Transverse colon (tissue), 4 donors: ENCODE measurements at regions not wholly inside any gene's neighbourhood (a gene's known extent, or its start where the extent isn't known, plus 50 kb on each side); places are given as distances from the start of the nearest gene placed in this dataset.
A peak's percentile ranks its signal among the peaks of the same experiment; 100 is the strongest.

ENCODE experiments used
- DNase-seq: peaks from one replicate; pipeline ENCODE4 v3.0.0-alpha.2; 2019
- H3K27ac ChIP-seq, 4 donors: fragments of 200-600 bp; sonication (generic); 2 replicates each; pipeline ENCODE4 v1.5.1; 2016 to 2018; ENCODE audit warnings: inconsistent platforms in 4 of 4
- H3K27me3 ChIP-seq: fragments of 200-600 bp; sonication (generic); 2 replicates; pipeline ENCODE4 v1.5.1; 2017; ENCODE audit warnings: inconsistent platforms
- H3K36me3 ChIP-seq, 4 donors: fragments of 200-600 bp; sonication (generic); 2 replicates each; pipeline ENCODE4 v1.5.1; 2017 to 2019; ENCODE audit warnings: inconsistent platforms in 4 of 4
- H3K4me1 ChIP-seq, 4 donors: fragments of 200-600 bp; sonication (generic); 2 replicates each; pipeline ENCODE4 v1.5.1; 2017 to 2020; ENCODE audit warnings: inconsistent platforms in 4 of 4
- H3K4me3 ChIP-seq, 4 donors: fragments of 200-600 bp; sonication (generic); 1 replicate in 1 of 4; 2 replicates in 3 of 4; pipeline versions ENCODE4 v1.5.1 to v1.6.1; 2017 to 2019; ENCODE audit warnings: inconsistent platforms in 4 of 4
- H3K9me3 ChIP-seq, 2 donors: fragments of 200-600 bp; sonication (generic); 2 replicates each; pipeline ENCODE4 v1.5.1; 2017 to 2019; ENCODE audit warnings: inconsistent platforms in 2 of 2
- CTCF ChIP-seq, 5 experiments: fragments of 200-600 bp in 3 of 5; fragments of 450-650 bp in 2 of 5; sonication (generic) in 3 of 5; IDR thresholded peaks; 1 replicate in 2 of 5; 2 replicates in 3 of 5; pipeline ENCODE4 v1.5.1; 2016 to 2017; ENCODE audit warnings: antibody characterized with exemption in 5 of 5, inconsistent platforms in 3 of 5, mild to moderate bottlenecking in 2 of 5, moderate library complexity in 1 of 5
- EP300 ChIP-seq: sonication (generic); formaldehyde crosslinking; IDR thresholded peaks from one replicate; pipeline ENCODE4 v1.6.1; 2017; ENCODE audit warnings: antibody characterized with exemption, low read depth
- POLR2A ChIP-seq: fragments of 450-650 bp; IDR thresholded peaks from one replicate; pipeline ENCODE4 v1.6.1; 2016; ENCODE audit warnings: antibody characterized with exemption, mild to moderate bottlenecking, moderate library complexity
- POLR2AphosphoS5 ChIP-seq, 3 donors: sonication (generic); formaldehyde crosslinking; IDR thresholded peaks; one replicate each; pipeline ENCODE4 v1.6.1; 2016; ENCODE audit warnings: antibody characterized with exemption in 3 of 3
- WGBS, 2 donors: methylation state at CpG; one replicate each; pipeline ENCODE4 v1.1.5; 2018; ENCODE audit warnings: low coverage in 1 of 2; 5-methylcytosine and 5-hydroxymethylcytosine counted together
- in situ Hi-C, 4 donors: fragments of 200-750 bp; cut with MboI; loops; one replicate each; pipeline versions ENCODE4 v1.15.0 to v1.15.1; 2017; ENCODE audit warnings: low sequenced_read_pairs in 3 of 4, low pct_ligation_motif_present in 1 of 4, low pct_unique_long_range_greater_than_20kb in 1 of 4
- intact Hi-C: fragments of 100-400 bp; cut with DNase I; formaldehyde crosslinking; loops from one replicate; pipeline ENCODE4 v1.15.1; 2023; ENCODE audit warnings: low total_unique reads

- intact Hi-C loops (no loop called here), in situ Hi-C loops (loop anchor here in 1 of 4 donors (25.0 kb wide), 1 partner anchor 596 kb away; no protein-coding TSS in a partner anchor)
- Histone ChIP-seq H3K4me3 (no peak overlapping the region), H3K4me1 (no peaks in the 10 kb centered on the region), H3K27ac (no peak overlapping the region), H3K36me3 (no peaks in the 10 kb centered on the region), H3K27me3 (no peaks in the 10 kb centered on the region), H3K9me3 (no peaks in the 10 kb centered on the region)
- peak; percentile 19 for DNase-seq
- no peak for TF ChIP-seq EP300
- no peak for TF ChIP-seq POLR2AphosphoS5 (IDR thresholded peaks at IDR 0.05)
- peak in 4 of 5 experiments; percentile 17 to 26 (median 19) for TF ChIP-seq CTCF (IDR thresholded peaks at IDR 0.05)
- WGBS, 2 donors = 61 to 64% methylated on average over 6 of the region's 6 CpGs
Measured at GRCh38 chr2:12416600-12416999, 300.1 kb upstream of the TRIB2 start.

- H3K27me3 ChIP-seq = no peaks in the 10 kb centered on the region
- intact Hi-C loops = no loop called here
- TF ChIP-seq POLR2A (no peak), EP300 (no peak), POLR2AphosphoS5 (IDR thresholded peaks at IDR 0.05) (no peak), CTCF (IDR thresholded peaks at IDR 0.05) (no peak)
- WGBS, 2 donors = 77 to 89% methylated on average over 5 to 6 of the region's 6 CpGs
- no peaks in the 10 kb centered on the region for H3K4me1 ChIP-seq
- no peak for DNase-seq
- in situ Hi-C loops = loop anchor here in 1 of 4 donors (25.0 kb wide), 1 partner anchor 595 kb away; no protein-coding TSS in a partner anchor
- H3K4me3 ChIP-seq = no peak overlapping the region
- H3K27ac ChIP-seq = no peak overlapping the region
- H3K36me3 ChIP-seq = no peaks in the 10 kb centered on the region
- H3K9me3 ChIP-seq = no peaks in the 10 kb centered on the region
Measured at GRCh38 chr2:12417786-12418185, 298.9 kb upstream of the TRIB2 start.

- intact Hi-C loops = no loop called here
- TF ChIP-seq POLR2AphosphoS5 (IDR thresholded peaks at IDR 0.05) = no peak
- TF ChIP-seq POLR2A = no peak
- no peak for TF ChIP-seq CTCF (IDR thresholded peaks at IDR 0.05)
- no peak for TF ChIP-seq EP300
- DNase-seq = no peak
- in situ Hi-C loops = loop anchor here in 1 of 4 donors (25.0 kb wide), 1 partner anchor 592 kb away; no protein-coding TSS in a partner anchor
- WGBS, 2 donors = 93 to 95% methylated on average over 3 of the region's 3 CpGs
- H3K36me3 ChIP-seq = no peaks in the 10 kb centered on the region
- H3K4me1 ChIP-seq = no peaks in the 10 kb centered on the region
- H3K4me3 ChIP-seq = no peak overlapping the region
- no peaks in the 10 kb centered on the region for H3K27me3 ChIP-seq
- no peak overlapping the region for H3K27ac ChIP-seq
- H3K9me3 ChIP-seq = no peaks in the 10 kb centered on the region
Measured at GRCh38 chr2:12419803-12420202, 296.9 kb upstream of the TRIB2 start.

GRCh38 chr2:12421046-12421445, 295.7 kb upstream of the TRIB2 start:
- TF ChIP-seq EP300 (no peak), CTCF (IDR thresholded peaks at IDR 0.05) (no peak)
- no peaks in the 10 kb centered on the region for H3K27me3 ChIP-seq
- no peaks in the 10 kb centered on the region for H3K4me1 ChIP-seq
- no peaks in the 10 kb centered on the region for H3K9me3 ChIP-seq
- WGBS, 2 donors = 53 to 68% methylated on average over 3 of the region's 3 CpGs
- in situ Hi-C loops (loop anchor here in 1 of 4 donors (25.0 kb wide), 1 partner anchor 591 kb away; no protein-coding TSS in a partner anchor), intact Hi-C loops (no loop called here)
- H3K4me3 ChIP-seq = no peak overlapping the region
- DNase-seq = no peak
- no peak overlapping the region for H3K27ac ChIP-seq
- no peaks in the 10 kb centered on the region for H3K36me3 ChIP-seq
